ENCODE measurements at regions not wholly inside any gene's neighbourhood (a gene's known extent, or its start where the extent isn't known, plus 50 kb on each side); places are given as distances from the start of the nearest gene placed in this dataset.

- no peak for TF ChIP-seq CTCF (conservative IDR thresholded peaks at IDR 0.05; ENCODE audit: low read depth)
- POLR2A ChIA-PET (ENCODE audit: low non-redundant PET), result no interaction called here
These were observed 263.5 kb upstream of the ANKRD55 start for GRCh38 chr5:56496581-56497063.

GRCh38 chr5:56494300-56494731, 261.2 kb upstream of the ANKRD55 start:
- CTCF ChIA-PET, result interaction anchor here (0.5 to 0.7 kb wide), 2 partner anchors 154 to 1002 kb away, joined by 3 to 4 read pairs; no protein-coding TSS in a partner anchor
- TF ChIP-seq CTCF (conservative IDR thresholded peaks at IDR 0.05; ENCODE audit: low read depth), result no peak
- no peak for DNase-seq (ENCODE audit: low spot score)
- POLR2A ChIA-PET (ENCODE audit: low non-redundant PET), result interaction anchor here (0.7 kb wide), 1 partner anchor 233 kb away, joined by 4 read pairs; no protein-coding TSS in a partner anchor
- no peak overlapping the region for H3K27ac ChIP-seq

More at GRCh38 chr5:56496581-56497063, 263.5 kb upstream of the ANKRD55 start:
- no peak for DNase-seq (ENCODE audit: low spot score)
- CTCF ChIA-PET, result interaction anchor here (0.7 kb wide), 1 partner anchor 90 kb away, joined by 3 read pairs; no protein-coding TSS in a partner anchor
- no peak overlapping the region for H3K27ac ChIP-seq

- ChIA-PET POLR2A (ENCODE audit: low non-redundant PET) (interaction anchor here (0.7 kb wide), 1 partner anchor 233 kb away, joined by 4 read pairs; no protein-coding TSS in a partner anchor), CTCF (interaction anchor here (0.5 to 0.7 kb wide), 2 partner anchors 153 to 1003 kb away, joined by 3 to 4 read pairs; no protein-coding TSS in a partner anchor)
- H3K27ac ChIP-seq, result no peak overlapping the region
- DNase-seq (ENCODE audit: low spot score), result no peak
- TF ChIP-seq CTCF (conservative IDR thresholded peaks at IDR 0.05; ENCODE audit: low read depth), result no peak
These were observed 260.6 kb upstream of the ANKRD55 start for GRCh38 chr5:56493766-56494165.

GRCh38 chr5:56493308-56493707, 260.2 kb upstream of the ANKRD55 start:
- POLR2A ChIA-PET (ENCODE audit: low non-redundant PET), result no interaction called here
- DNase-seq (ENCODE audit: low spot score), result no peak
- CTCF ChIA-PET, result interaction anchor here (0.6 kb wide), 1 partner anchor 59 kb away, joined by 3 read pairs; no protein-coding TSS in a partner anchor
- no peak overlapping the region for H3K27ac ChIP-seq
- TF ChIP-seq CTCF (conservative IDR thresholded peaks at IDR 0.05; ENCODE audit: low read depth), result no peak

GRCh38 chr5:56492812-56493211, 259.7 kb upstream of the ANKRD55 start:
- TF ChIP-seq CTCF (conservative IDR thresholded peaks at IDR 0.05; ENCODE audit: low read depth), result no peak
- no peak overlapping the region for H3K27ac ChIP-seq
- ChIA-PET POLR2A (ENCODE audit: low non-redundant PET) (no interaction called here), CTCF (interaction anchor here (0.6 kb wide), 1 partner anchor 60 kb away, joined by 3 read pairs; no protein-coding TSS in a partner anchor)
- no peak for DNase-seq (ENCODE audit: low spot score)

- POLR2A ChIA-PET (ENCODE audit: low non-redundant PET), result no interaction called here
- no peak for TF ChIP-seq CTCF (conservative IDR thresholded peaks at IDR 0.05; ENCODE audit: low read depth)
- H3K27ac ChIP-seq, result no peak overlapping the region
- CTCF ChIA-PET, result interaction anchor here (0.6 to 1.4 kb wide), 4 partner anchors 10 to 336 kb away, joined by 3 to 4 read pairs (median 3); no protein-coding TSS in a partner anchor
- peak; percentile 85 for DNase-seq (ENCODE audit: low spot score)
These were observed 257.9 kb upstream of the ANKRD55 start for GRCh38 chr5:56490971-56491468.

Data from RWPE1 (cell line).